ENCODE measurements at regions not wholly inside any gene's neighbourhood (a gene's known extent, or its start where the extent isn't known, plus 50 kb on each side); places are given as distances from the start of the nearest gene placed in this dataset.

- CTCF ChIA-PET, result no interaction called here
- TF ChIP-seq, protein P1, sequence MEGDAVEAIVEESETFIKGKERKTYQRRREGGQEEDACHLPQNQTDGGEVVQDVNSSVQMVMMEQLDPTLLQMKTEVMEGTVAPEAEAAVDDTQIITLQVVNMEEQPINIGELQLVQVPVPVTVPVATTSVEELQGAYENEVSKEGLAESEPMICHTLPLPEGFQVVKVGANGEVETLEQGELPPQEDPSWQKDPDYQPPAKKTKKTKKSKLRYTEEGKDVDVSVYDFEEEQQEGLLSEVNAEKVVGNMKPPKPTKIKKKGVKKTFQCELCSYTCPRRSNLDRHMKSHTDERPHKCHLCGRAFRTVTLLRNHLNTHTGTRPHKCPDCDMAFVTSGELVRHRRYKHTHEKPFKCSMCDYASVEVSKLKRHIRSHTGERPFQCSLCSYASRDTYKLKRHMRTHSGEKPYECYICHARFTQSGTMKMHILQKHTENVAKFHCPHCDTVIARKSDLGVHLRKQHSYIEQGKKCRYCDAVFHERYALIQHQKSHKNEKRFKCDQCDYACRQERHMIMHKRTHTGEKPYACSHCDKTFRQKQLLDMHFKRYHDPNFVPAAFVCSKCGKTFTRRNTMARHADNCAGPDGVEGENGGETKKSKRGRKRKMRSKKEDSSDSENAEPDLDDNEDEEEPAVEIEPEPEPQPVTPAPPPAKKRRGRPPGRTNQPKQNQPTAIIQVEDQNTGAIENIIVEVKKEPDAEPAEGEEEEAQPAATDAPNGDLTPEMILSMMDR (IDR thresholded peaks at IDR 0.05; ENCODE audit: control extremely low read depth, extremely low read depth, low read depth, missing control alignments), result no peak
- DNase-seq (ENCODE audit: extremely low spot score), result no peak
- POLR2A ChIA-PET, result no interaction called here
These were observed 51.2 kb upstream of the SEMA3A start for GRCh38 chr7:84245835-84246234.

All from GM10248 (cell line).